Fibroblast of lung (primary cell): ENCODE measurements at regions not wholly inside any gene's neighbourhood (a gene's known extent, or its start where the extent isn't known, plus 50 kb on each side); places are given as distances from the start of the nearest gene placed in this dataset.

Source experiments
- DNase-seq, 2 donors: peaks; one replicate each; pipeline versions ENCODE4 v3.0.0 to v3.0.0-alpha.2; 2010; ENCODE audit warnings: low read depth in 2 of 2
- H2AFZ ChIP-seq: 2 replicates; pipeline ENCODE4 v1.5.1; 2012; ENCODE audit warnings: low read length, control low read depth, inconsistent platforms
- H3K27ac ChIP-seq: 2 replicates; pipeline ENCODE4 v1.5.1; 2011; ENCODE audit warnings: low read length, control low read depth; ENCODE audit not compliant: insufficient read depth
- H3K27me3 ChIP-seq: 2 replicates; pipeline ENCODE4 v1.5.1; 2011; ENCODE audit warnings: mild to moderate bottlenecking, low read length; ENCODE audit not compliant: control insufficient read depth, insufficient read depth
- H3K36me3 ChIP-seq: 2 replicates; pipeline ENCODE4 v1.5.1; 2011; ENCODE audit warnings: low read length; ENCODE audit not compliant: control insufficient read depth, insufficient read depth
- H3K4me1 ChIP-seq: 2 replicates; pipeline ENCODE4 v1.5.1; 2011; ENCODE audit warnings: low read length; ENCODE audit not compliant: control insufficient read depth, insufficient read depth; ENCODE audit errors: extremely low read depth
- H3K4me2 ChIP-seq: 2 replicates; pipeline ENCODE4 v1.5.1; 2011; ENCODE audit warnings: low read length, control low read depth; ENCODE audit not compliant: insufficient read depth; ENCODE audit errors: extremely low read depth
- H3K4me3 ChIP-seq, 4 experiments: fragments of 200-600 bp in 1 of 4; sonication (generic) in 1 of 4; replicated peaks in 1 of 4; 2 replicates each; pipeline ENCODE4 v1.5.1; 2011 to 2016; ENCODE audit warnings: low read length in 4 of 4, low read depth in 3 of 4, mild to moderate bottlenecking in 3 of 4, control low read depth in 2 of 4, inconsistent platforms in 1 of 4, mixed read lengths in 1 of 4; ENCODE audit not compliant: insufficient read depth in 1 of 4; ENCODE audit errors: control extremely low read depth in 1 of 4
- H3K79me2 ChIP-seq: 2 replicates; pipeline ENCODE4 v1.5.1; 2012; ENCODE audit warnings: mild to moderate bottlenecking, low read length, inconsistent platforms; ENCODE audit not compliant: control insufficient read depth, insufficient read depth
- H3K9ac ChIP-seq: 2 replicates; pipeline ENCODE4 v1.5.1; 2011; ENCODE audit warnings: mild to moderate bottlenecking, low read length, control low read depth; ENCODE audit not compliant: insufficient read depth
- H3K9me3 ChIP-seq: 2 replicates; pipeline ENCODE4 v1.5.1; 2012; ENCODE audit warnings: low read depth, low read length; ENCODE audit not compliant: control insufficient read depth, insufficient read depth
- H4K20me1 ChIP-seq: 2 replicates; pipeline ENCODE4 v1.5.1; 2011; ENCODE audit warnings: low read length; ENCODE audit not compliant: control insufficient read depth, insufficient read depth; ENCODE audit errors: extremely low read depth
- EZH2 ChIP-seq: IDR thresholded peaks from 2 replicates; pipeline ENCODE4 v1.5.1; 2012; ENCODE audit warnings: low read length, control low read depth, mild to moderate bottlenecking; ENCODE audit errors: missing control alignments
- TF ChIP-seq, protein P1 (sequence below), 2 donors: IDR thresholded peaks in 1 of 2; conservative IDR thresholded peaks in 1 of 2; 1 replicate in 1 of 2; 2 replicates in 1 of 2; pipeline ENCODE4 v1.5.1; 2011 to 2012; ENCODE audit warnings: low read length in 2 of 2, control low read depth in 1 of 2, inconsistent platforms in 1 of 2, low read depth in 1 of 2, mild to moderate bottlenecking in 1 of 2

GRCh38 chr7:131880078-131880477, 323.6 kb upstream of the PODXL start:
- Histone ChIP-seq H3K27me3 (no peaks in the 10 kb centered on the region), H4K20me1 (no peaks in the 10 kb centered on the region), H3K4me1 (no peaks in the 10 kb centered on the region), H3K36me3 (no peaks in the 10 kb centered on the region), H3K9me3 (no peaks in the 10 kb centered on the region), H3K4me3 (no peak overlapping the region), H3K79me2 (no peaks in the 10 kb centered on the region), H3K27ac (no peak overlapping the region), H3K4me2 (no peak overlapping the region), H2AFZ (no peak overlapping the region), H3K9ac (no peak overlapping the region)
- DNase-seq: no peak
- TF ChIP-seq EZH2: no peak
- TF ChIP-seq, protein P1, sequence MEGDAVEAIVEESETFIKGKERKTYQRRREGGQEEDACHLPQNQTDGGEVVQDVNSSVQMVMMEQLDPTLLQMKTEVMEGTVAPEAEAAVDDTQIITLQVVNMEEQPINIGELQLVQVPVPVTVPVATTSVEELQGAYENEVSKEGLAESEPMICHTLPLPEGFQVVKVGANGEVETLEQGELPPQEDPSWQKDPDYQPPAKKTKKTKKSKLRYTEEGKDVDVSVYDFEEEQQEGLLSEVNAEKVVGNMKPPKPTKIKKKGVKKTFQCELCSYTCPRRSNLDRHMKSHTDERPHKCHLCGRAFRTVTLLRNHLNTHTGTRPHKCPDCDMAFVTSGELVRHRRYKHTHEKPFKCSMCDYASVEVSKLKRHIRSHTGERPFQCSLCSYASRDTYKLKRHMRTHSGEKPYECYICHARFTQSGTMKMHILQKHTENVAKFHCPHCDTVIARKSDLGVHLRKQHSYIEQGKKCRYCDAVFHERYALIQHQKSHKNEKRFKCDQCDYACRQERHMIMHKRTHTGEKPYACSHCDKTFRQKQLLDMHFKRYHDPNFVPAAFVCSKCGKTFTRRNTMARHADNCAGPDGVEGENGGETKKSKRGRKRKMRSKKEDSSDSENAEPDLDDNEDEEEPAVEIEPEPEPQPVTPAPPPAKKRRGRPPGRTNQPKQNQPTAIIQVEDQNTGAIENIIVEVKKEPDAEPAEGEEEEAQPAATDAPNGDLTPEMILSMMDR (conservative IDR thresholded peaks at IDR 0.05 in 1 of 2, IDR thresholded peaks at IDR 0.05 in 1 of 2; ENCODE audit: low read depth in 1 of 2, low read length in 2 of 2): no peak

DNA sequence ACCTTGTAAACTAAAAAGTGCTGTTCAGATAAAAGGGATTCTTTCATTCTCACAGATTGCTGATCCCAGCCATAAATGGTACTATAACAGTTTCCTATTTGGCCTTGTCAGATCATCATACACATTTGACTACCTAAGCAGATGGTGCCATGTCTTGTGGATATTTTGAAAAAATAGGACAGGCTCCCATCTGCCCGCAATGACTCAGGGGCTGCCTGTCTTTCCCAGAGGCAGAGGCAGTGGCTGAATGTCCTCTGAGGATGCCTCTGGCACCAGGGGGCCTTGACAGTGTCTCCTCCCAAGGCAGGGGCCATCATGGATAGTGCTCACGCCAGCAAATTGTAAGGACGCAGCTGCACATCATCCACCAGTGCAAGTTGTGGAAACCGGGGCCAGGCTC, 323.0 kb upstream of the PODXL start:
- Histone ChIP-seq H3K27ac (no peak overlapping the region), H3K4me1 (no peaks in the 10 kb centered on the region), H3K79me2 (no peaks in the 10 kb centered on the region), H3K27me3 (no peaks in the 10 kb centered on the region), H3K4me2 (no peak overlapping the region), H3K9ac (no peak overlapping the region), H3K36me3 (no peaks in the 10 kb centered on the region), H3K4me3 (no peak overlapping the region), H2AFZ (no peak overlapping the region), H4K20me1 (no peaks in the 10 kb centered on the region), H3K9me3 (no peaks in the 10 kb centered on the region)
- TF ChIP-seq, protein P1 (conservative IDR thresholded peaks at IDR 0.05 in 1 of 2, IDR thresholded peaks at IDR 0.05 in 1 of 2; ENCODE audit: low read depth in 1 of 2, low read length in 2 of 2): no peak
- no peak for TF ChIP-seq EZH2
- DNase-seq: no peak

GRCh38 chr7:131878777-131879176, 322.3 kb upstream of the PODXL start:
- no peak for TF ChIP-seq EZH2
- TF ChIP-seq, protein P1 (conservative IDR thresholded peaks at IDR 0.05 in 1 of 2, IDR thresholded peaks at IDR 0.05 in 1 of 2; ENCODE audit: low read depth in 1 of 2, low read length in 2 of 2): no peak
- Histone ChIP-seq H3K4me2 (no peak overlapping the region), H3K4me3 (no peak overlapping the region), H2AFZ (no peak overlapping the region), H3K79me2 (no peaks in the 10 kb centered on the region), H3K9ac (no peak overlapping the region), H3K9me3 (no peaks in the 10 kb centered on the region), H3K27ac (no peak overlapping the region), H3K36me3 (no peaks in the 10 kb centered on the region), H4K20me1 (no peaks in the 10 kb centered on the region), H3K4me1 (no peaks in the 10 kb centered on the region), H3K27me3 (no peaks in the 10 kb centered on the region)
- no peak for DNase-seq
